T-helper 1 cell (primary cell): ENCODE measurements at regions not wholly inside any gene's neighbourhood (a gene's known extent, or its start where the extent isn't known, plus 50 kb on each side); places are given as distances from the start of the nearest gene placed in this dataset.
"Not testable (repeated sequence)": the region's sequence is repeated elsewhere in the genome, so short reads cannot be mapped to it uniquely, and the experiment has no call there.

Source experiments
- DNase-seq, 5 donors: peaks; one replicate each; pipeline ENCODE4 v3.0.0-alpha.2; 2012 to 2020

DNA sequence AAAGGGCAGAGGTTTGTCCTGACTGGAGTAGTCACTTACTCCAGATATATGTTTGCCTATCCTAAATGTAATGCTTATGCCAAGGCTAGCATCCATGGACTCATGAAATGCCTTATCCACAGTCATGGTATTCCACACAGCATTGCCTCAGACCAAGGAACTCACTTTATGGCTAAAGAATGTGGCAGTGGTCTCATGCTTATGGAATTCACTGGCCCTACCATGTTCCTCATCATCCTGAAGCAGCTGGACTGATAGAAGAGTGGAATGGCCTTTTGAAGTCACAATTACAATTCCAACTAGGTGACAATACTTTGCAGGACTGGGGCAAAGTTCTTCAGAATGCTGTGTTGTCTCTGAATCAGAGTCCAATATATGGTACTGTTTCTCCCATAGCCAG is 1014.8 kb downstream of the RAPGEF2 start:
- no peak for DNase-seq

DNA sequence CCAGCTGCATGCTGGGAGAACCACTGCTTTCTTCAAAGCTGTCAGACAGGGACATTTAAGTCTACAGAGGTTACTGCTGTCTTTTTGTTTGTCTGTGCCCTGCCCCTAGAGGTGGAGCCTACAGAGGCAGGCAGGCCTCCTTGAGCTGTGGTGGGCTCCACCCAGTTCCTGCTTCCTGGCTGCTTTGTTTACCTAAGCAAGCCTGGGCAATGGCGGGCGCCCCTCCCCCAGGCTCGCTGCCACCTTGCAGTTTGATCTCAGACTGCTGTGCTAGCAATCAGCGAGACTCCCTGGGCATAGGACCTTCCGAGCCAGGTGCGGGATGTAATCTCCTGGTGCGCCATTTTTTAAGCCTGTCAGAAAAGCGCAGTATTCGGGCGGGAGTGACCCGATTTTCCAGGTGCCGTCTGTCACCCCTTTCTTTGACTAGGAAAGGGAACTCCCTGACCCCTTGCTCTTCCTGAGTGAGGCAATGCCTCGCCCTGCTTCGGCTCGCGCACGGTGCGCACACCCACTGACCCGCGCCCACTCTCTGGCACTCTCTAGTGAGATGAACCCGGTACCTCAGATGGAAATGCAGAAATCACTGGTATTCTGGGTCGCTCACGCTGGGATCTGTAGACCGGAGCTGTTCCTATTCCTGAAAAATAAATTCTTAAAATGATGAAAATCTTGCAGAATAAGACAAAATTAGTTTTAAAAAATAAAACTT is 1022.9 kb downstream of the RAPGEF2 start:
- DNase-seq, result not testable (repeated sequence)

GRCh38 chr4:160127211-160127610 is 1024.3 kb downstream of the RAPGEF2 start:
- DNase-seq, result no peak

- DNase-seq, result no peak
Measured at GRCh38 chr4:160129439-160129838, 1026.6 kb downstream of the RAPGEF2 start.

GRCh38 chr4:160136021-160136420 is 1033.1 kb downstream of the RAPGEF2 start:
- DNase-seq, result no peak

GRCh38 chr4:160141206-160141605 is 1038.3 kb downstream of the RAPGEF2 start:
- DNase-seq, result no peak

- no peak for DNase-seq
Measured at GRCh38 chr4:160142579-160142978, 1039.7 kb downstream of the RAPGEF2 start.

- DNase-seq, result no peak
Measured at GRCh38 chr4:160143574-160143973, 1040.7 kb downstream of the RAPGEF2 start.

DNA sequence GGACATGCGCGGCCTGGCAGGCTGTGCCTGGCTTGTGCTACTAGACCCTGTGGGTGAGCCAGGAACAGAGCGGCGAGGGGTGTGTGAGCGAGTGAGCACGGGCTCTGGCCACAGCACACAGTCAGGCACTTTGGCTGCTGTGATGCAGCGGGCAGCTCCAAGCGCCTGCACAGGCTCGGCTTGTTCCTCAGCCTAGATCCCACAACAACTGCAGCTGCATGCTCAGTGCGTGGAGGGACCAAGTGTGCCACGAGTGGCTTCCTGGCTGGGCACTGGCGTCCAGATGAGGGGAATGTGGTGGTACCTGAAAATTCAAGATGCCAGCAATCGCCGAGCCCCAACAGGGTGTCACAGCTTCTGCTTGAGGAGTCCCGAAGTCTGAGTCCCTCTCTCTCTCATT is 1056.6 kb downstream of the RAPGEF2 start:
- DNase-seq, result no peak

DNA sequence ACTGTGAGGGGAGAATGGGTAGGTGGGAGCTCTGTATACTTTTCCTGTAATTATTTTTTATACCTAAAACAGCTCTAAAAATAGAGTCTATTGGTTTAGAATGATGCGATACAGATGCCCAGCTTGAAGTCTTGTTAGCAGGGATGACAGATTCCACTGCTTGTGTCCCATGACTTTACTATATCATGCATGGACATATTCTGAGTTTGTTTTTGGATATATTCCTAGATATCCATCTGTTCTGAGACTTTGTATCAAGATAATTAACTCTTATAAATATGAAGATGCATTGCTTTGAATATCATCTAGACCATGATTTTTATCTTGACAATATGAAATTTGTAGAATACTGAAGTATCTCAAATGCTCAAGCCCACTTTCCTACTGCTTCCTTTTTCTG is 1058.1 kb downstream of the RAPGEF2 start:
- no peak for DNase-seq

GRCh38 chr4:160175064-160175643 is 1072.3 kb downstream of the RAPGEF2 start:
- no peak for DNase-seq

DNA sequence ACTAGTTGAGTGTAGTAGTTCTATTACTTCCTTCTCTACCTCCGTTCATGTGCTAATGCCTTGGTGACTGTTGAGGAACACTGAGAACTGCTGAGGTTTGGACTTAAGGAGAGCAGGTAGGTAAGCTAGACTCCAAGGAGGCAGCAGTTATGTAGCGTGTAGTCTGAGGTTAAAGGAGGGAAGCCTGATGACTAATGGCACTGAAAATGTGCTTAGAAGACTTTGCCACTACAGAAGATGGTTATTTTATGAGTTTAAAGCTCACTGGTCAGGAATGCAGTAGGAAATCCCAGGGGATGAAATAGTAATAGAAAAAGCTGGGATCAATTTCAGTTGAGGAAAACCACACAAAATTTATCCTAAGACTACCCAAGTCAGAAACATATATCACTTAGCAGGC is 1077.3 kb downstream of the RAPGEF2 start:
- no peak for DNase-seq

DNA sequence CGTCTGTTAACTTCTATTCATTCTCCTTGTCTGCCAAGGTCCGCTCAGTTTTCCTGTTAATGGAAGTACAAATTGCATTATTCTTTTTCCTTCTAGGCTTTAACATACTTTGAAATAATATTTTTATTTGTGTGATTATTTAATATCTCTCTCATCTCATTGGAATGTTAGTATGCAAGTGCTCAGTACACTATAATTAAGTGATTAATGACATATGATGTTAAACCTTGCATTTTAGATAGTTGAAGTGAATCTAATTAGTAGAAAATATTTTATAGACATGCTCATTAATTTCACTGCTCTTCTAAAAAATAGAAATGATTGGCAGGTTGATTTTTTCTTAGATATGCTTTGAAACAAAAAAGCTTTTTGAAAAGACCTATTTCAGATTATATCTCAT is 1079.8 kb downstream of the RAPGEF2 start:
- DNase-seq, result no peak

GRCh38 chr4:160184884-160185283 is 1082.0 kb downstream of the RAPGEF2 start:
- DNase-seq, result no peak

DNA sequence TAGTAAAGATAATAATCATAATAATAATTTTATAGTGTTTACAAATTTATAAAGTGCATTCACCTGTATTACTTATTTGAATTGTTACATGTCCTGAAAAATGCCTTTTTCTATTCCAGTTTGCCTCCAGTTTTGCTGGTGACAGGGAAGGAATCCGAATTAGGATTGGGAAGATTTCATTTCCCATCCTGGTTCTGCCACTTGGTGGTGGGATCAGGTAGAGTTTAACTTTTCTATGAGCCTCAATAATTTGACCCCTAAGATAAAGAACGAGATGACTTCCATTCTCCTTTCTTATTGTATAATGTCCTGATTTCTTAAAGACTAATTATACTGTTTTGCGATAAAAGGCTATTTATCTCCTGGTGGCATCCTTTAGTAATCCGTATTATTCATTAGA is 1090.9 kb downstream of the RAPGEF2 start:
- no peak for DNase-seq

DNA sequence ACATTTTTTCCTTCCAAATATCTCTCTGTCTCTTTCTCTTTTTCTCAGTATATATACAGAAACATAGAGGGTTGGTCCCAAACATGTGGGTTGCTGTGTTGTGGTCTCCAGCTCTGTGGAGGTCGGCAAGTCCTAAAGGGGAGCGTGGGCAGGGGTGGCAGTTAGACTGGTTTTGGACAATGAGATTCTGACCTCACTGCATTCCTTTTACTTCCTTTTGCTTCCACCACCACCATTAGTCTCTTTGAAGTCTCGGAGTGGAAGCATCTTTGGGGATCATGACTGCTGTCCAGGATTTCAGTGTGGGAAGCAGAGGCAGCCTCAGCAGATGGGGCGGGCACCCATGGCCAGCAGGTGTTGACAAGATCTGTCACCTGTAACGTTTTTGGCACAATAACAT is 1091.8 kb downstream of the RAPGEF2 start:
- DNase-seq, result no peak

GRCh38 chr4:160202802-160203201 is 1099.9 kb downstream of the RAPGEF2 start:
- DNase-seq, result no peak

DNA sequence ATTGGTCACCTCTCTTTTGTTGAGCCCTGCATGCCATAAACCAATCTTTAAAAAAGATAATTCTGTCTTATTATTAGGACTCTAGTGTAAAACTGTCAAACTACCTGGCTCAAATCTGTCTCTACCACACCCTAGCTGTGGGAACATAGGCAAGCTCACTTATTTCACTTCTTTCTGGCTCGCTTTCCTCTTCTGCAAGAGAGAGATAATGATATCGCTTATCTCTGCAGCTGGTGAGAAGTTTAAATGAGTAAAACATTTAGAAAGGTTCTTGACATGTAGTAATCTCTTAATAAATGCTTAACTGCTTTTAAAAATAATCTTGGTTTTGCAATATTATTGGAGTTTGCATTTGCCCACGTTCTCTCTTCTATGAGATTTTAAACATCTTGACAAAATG is 1109.2 kb downstream of the RAPGEF2 start:
- no peak for DNase-seq

- DNase-seq, result no peak
Measured at GRCh38 chr4:160213366-160213765, 1110.5 kb downstream of the RAPGEF2 start.

DNA sequence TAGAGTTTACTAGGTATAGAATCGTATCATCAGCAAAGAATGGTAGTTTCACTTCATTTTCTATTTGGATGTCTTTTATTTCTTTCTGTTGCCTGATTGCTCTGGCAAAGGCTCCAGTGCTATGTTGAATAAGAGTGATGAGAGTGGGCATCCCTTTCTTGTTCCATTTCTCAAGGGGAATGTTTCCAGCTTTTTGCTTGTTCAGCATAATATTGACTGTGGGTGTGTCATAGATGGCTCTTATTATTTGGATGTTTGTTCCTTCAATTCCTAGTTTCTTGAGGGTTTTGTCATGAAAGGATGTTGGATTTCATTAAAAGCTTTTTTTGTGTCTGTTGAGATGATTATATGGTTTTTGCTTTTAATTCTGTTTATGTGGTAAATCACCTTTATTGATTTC is 1114.5 kb downstream of the RAPGEF2 start:
- DNase-seq, result no peak

GRCh38 chr4:160224049-160224448 is 1121.2 kb downstream of the RAPGEF2 start:
- no peak for DNase-seq

DNA sequence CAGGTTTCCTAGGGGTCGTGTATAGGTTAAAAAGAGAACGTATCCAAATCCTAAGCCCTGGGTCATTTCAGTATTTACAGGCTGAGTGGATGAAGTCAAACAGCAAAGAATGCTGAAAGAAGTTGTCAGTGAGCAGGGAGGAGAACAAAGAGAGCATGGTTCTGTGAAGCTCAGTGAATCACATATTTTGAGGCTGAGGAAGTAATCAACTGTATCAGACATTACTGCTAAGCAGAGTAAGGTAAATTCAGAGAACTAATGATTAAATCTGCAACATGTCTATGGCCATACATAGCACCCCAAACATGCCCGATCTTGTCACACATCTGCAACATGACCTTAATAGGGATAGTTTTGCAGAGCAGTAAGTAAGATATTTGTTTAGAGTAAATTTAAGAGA is 1130.3 kb downstream of the RAPGEF2 start:
- DNase-seq, result no peak

DNA sequence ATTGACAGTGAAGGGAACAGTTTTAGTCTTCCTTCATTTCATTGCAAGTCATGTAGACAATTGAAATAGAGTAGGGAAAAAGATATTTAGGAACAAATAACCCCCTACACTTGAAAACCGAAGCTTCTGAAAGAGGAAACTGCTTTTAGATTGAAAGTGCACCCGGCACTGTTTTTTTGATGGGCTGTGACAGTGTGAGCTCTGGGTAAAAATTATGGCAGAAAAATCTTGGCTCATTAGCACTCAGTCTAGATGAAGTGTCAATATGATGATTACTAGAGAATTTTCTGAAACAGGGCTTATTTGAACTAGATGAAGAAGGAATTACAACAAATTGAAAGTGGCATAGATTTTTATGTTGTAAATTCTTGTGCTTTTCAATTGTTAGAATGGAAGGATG is 1132.4 kb downstream of the RAPGEF2 start:
- no peak for DNase-seq

- no peak for DNase-seq
Measured at GRCh38 chr4:160235771-160236170, 1132.9 kb downstream of the RAPGEF2 start.

GRCh38 chr4:160238790-160239189 is 1135.9 kb downstream of the RAPGEF2 start:
- DNase-seq, result no peak
